ENCODE measurements at regions not wholly inside any gene's neighbourhood (a gene's known extent, or its start where the extent isn't known, plus 50 kb on each side); places are given as distances from the start of the nearest gene placed in this dataset.

- DNase-seq: no peak
- Mint-ChIP-seq H3K9me3 (ENCODE audit: low read depth, unreplicated experiment) (peaks cover 16% of the 10 kb centered on the region), H3K27me3 (ENCODE audit: unreplicated experiment) (no peaks in the 10 kb centered on the region), H3K4me1 (ENCODE audit: low read depth, unreplicated experiment) (no peaks in the 10 kb centered on the region), H3K27ac (ENCODE audit: unreplicated experiment) (no peak overlapping the region), H3K36me3 (ENCODE audit: insufficient read depth, unreplicated experiment) (no peaks in the 10 kb centered on the region), H3K4me3 (ENCODE audit: low read depth, unreplicated experiment) (no peak overlapping the region)
- BruUV-seq (replicated peaks): no TSS peak
- intact Hi-C loops (cut with micrococcal nuclease; ENCODE audit: unreplicated experiment): no loop called here
- no peak for TF ChIP-seq CTCF (IDR thresholded peaks at IDR 0.05; ENCODE audit: unreplicated experiment)
- CTCF ChIA-PET: no interaction called here
Observed at GRCh38 chr15:94602754-94603470, 371.6 kb downstream of the MCTP2 start.

GRCh38 chr15:94606286-94606685 lies 374.9 kb downstream of the MCTP2 start:
- no peaks in the 10 kb centered on the region for H3K4me1 Mint-ChIP-seq (ENCODE audit: low read depth, unreplicated experiment)
- peaks cover 22% of the 10 kb centered on the region for H3K9me3 Mint-ChIP-seq (ENCODE audit: low read depth, unreplicated experiment)
- CTCF ChIA-PET: interaction anchor here (0.7 kb wide), 1 partner anchor 17 kb away, joined by 3 read pairs; no protein-coding TSS in a partner anchor
- no peaks in the 10 kb centered on the region for H3K36me3 Mint-ChIP-seq (ENCODE audit: insufficient read depth, unreplicated experiment)
- DNase-seq: no peak
- TF ChIP-seq CTCF (IDR thresholded peaks at IDR 0.05; ENCODE audit: unreplicated experiment): no peak
- no peak overlapping the region for H3K4me3 Mint-ChIP-seq (ENCODE audit: low read depth, unreplicated experiment)
- no TSS peak for BruUV-seq (replicated peaks)
- intact Hi-C loops (cut with micrococcal nuclease; ENCODE audit: unreplicated experiment): no loop called here
- no peaks in the 10 kb centered on the region for H3K27me3 Mint-ChIP-seq (ENCODE audit: unreplicated experiment)
- no peak overlapping the region for H3K27ac Mint-ChIP-seq (ENCODE audit: unreplicated experiment)

- peaks cover 18% of the 10 kb centered on the region for H3K9me3 Mint-ChIP-seq (ENCODE audit: low read depth, unreplicated experiment)
- intact Hi-C loops (cut with micrococcal nuclease; ENCODE audit: unreplicated experiment): no loop called here
- no peak overlapping the region for H3K27ac Mint-ChIP-seq (ENCODE audit: unreplicated experiment)
- no peak overlapping the region for H3K4me3 Mint-ChIP-seq (ENCODE audit: low read depth, unreplicated experiment)
- CTCF ChIA-PET: no interaction called here
- no peaks in the 10 kb centered on the region for H3K4me1 Mint-ChIP-seq (ENCODE audit: low read depth, unreplicated experiment)
- no TSS peak for BruUV-seq (replicated peaks)
- H3K27me3 Mint-ChIP-seq (ENCODE audit: unreplicated experiment): no peaks in the 10 kb centered on the region
- no peak for TF ChIP-seq CTCF (IDR thresholded peaks at IDR 0.05; ENCODE audit: unreplicated experiment)
- no peaks in the 10 kb centered on the region for H3K36me3 Mint-ChIP-seq (ENCODE audit: insufficient read depth, unreplicated experiment)
- no peak for DNase-seq
Observed at GRCh38 chr15:94607176-94607654, 375.9 kb downstream of the MCTP2 start.

GRCh38 chr15:94610069-94610468 lies 378.7 kb downstream of the MCTP2 start:
- Mint-ChIP-seq H3K27me3 (ENCODE audit: unreplicated experiment) (no peaks in the 10 kb centered on the region), H3K9me3 (ENCODE audit: low read depth, unreplicated experiment) (peaks cover 25% of the 10 kb centered on the region), H3K36me3 (ENCODE audit: insufficient read depth, unreplicated experiment) (no peaks in the 10 kb centered on the region), H3K4me1 (ENCODE audit: low read depth, unreplicated experiment) (no peaks in the 10 kb centered on the region), H3K4me3 (ENCODE audit: low read depth, unreplicated experiment) (no peak overlapping the region), H3K27ac (ENCODE audit: unreplicated experiment) (no peak overlapping the region)
- intact Hi-C loops (cut with micrococcal nuclease; ENCODE audit: unreplicated experiment): no loop called here
- no TSS peak for BruUV-seq (replicated peaks)
- CTCF ChIA-PET: no interaction called here
- DNase-seq: no peak
- no peak for TF ChIP-seq CTCF (IDR thresholded peaks at IDR 0.05; ENCODE audit: unreplicated experiment)

Data from Calu3 (cell line).